ENCODE measurements at regions not wholly inside any gene's neighbourhood (a gene's known extent, or its start where the extent isn't known, plus 50 kb on each side); places are given as distances from the start of the nearest gene placed in this dataset.

DNA sequence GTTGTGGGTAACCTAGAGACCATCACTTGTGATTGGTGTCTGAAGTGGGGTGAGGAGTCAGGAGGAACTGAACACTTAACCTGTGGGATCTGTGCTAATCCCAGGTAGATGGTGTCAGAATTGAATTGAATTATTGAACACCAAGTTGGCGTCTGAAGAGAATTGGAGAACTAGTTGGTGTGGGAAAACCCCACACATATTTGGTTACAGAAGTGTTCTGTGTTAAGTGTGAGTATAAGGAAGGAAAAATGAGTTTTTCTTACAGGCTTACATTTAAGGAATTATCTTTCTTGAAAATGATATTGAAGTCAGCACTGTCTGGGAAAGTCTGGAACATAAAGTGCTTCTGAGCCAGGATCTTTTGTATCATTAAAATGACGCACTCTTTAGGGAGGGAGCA is 182.9 kb upstream of the ECI2 start:
- no peak for TF ChIP-seq CTCF (IDR thresholded peaks at IDR 0.05; ENCODE audit: borderline replicate concordance, insufficient read depth, low read depth, low read length)
- no peak overlapping the region for H3K4me3 ChIP-seq (ENCODE audit: low read depth, low read length)

GRCh38 chr6:4316867-4317400 is 181.6 kb upstream of the ECI2 start:
- no peak for TF ChIP-seq CTCF (IDR thresholded peaks at IDR 0.05; ENCODE audit: borderline replicate concordance, insufficient read depth, low read depth, low read length)
- no peak overlapping the region for H3K4me3 ChIP-seq (ENCODE audit: low read depth, low read length)

DNA sequence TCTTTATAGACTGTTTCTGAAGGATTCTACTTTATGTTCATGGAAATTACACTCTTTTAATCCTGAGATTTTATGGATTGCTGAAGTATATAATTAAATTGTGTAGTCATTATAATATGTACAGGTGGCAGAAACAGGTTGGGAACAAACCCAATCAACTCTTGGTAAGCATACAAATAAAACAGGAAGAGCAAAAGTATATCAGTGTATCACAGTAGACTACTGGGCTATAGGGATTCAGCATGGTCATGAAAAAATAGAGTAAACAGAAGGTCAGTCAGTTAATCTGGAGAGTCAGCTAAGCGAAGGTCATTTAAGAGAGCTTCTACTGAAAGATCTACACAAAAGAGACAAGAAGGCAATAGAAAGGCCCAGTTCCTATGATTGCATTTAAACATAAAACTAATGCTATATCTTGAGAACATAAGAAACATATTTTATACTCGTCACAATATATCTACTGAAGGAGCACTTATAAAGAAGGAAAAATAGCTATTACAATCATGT is 178.9 kb upstream of the ECI2 start:
- H3K4me3 ChIP-seq (ENCODE audit: low read depth, low read length): no peak overlapping the region

GRCh38 chr6:4313044-4313686 is 177.8 kb upstream of the ECI2 start:
- no peak overlapping the region for H3K4me3 ChIP-seq (ENCODE audit: low read depth, low read length)
- 0 out of 2 replicates have a peak, but pooled peaks have one; percentile 6 for TF ChIP-seq CTCF (IDR thresholded peaks at IDR 0.05; ENCODE audit: borderline replicate concordance, insufficient read depth, low read depth, low read length)

More for the DNA sequence above, 178.9 kb upstream of the ECI2 start:
- TF ChIP-seq CTCF (IDR thresholded peaks at IDR 0.05; ENCODE audit: borderline replicate concordance, insufficient read depth, low read depth, low read length): no peak

DNA sequence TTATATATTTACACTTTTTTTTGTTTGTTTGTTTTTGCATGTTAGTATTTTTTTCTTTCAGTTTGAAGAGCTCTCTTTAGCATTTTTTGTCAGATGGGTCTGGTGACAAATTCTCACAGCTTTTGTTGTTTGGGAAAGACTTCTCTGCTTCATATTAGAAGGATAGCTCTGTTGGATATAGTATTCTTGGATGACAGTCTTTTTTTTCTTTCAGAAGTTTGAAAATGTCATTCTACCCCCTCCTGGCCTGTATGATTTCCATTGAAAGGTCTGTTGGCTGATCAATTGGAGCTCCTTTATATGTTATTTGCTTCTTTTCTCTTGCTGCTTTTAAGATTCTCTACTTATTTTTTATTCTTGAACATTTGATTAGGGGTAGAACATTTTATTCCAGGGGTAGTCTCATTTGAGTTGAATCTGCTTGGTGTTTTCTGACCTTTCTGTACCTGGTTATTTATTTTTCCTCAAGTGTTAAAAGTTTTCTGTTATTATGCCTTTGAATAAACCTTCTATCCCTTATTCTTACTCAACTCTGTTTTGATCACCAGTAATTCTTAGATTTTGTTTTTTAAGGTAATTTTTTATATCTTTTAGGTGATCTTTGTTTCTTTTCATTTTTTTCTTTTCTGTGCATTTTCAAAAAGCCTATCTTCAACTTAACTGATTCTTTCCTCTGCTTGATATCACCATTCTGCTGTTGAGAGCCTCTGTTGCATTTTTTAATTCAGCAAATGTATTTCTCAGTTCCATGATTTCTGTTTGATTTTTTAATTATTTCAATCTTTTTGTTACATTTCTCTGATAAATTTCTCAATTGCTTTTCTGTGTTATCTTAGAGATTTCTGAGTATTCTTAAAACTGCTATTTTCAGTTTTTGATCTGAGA is 176.8 kb upstream of the ECI2 start:
- no peak overlapping the region for H3K4me3 ChIP-seq (ENCODE audit: low read depth, low read length)
- TF ChIP-seq CTCF (IDR thresholded peaks at IDR 0.05; ENCODE audit: borderline replicate concordance, insufficient read depth, low read depth, low read length): no peak

DNA sequence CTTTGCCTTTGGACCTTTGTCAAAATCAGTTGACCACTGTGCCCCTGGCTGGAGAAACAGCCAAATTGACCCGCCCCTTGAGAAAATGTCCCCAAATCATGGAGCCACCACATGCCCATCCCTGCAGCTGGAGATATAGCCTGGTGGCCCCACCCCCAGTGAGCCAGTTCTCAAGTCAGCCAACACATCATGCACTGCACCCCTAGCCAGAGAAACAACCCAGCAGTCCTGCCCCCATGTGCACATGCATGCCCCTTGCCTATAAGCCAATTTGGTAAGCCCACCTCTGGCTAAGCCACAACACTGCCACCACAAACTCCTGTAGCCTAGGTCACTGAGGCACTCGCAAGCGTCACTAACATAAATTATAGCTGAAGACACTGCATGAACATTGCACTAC is 174.2 kb upstream of the ECI2 start:
- H3K4me3 ChIP-seq (ENCODE audit: low read depth, low read length): no peak overlapping the region
- no peak for TF ChIP-seq CTCF (IDR thresholded peaks at IDR 0.05; ENCODE audit: borderline replicate concordance, insufficient read depth, low read depth, low read length)

All from GM12875 (cell line).